ENCODE measurements at regions not wholly inside any gene's neighbourhood (a gene's known extent, or its start where the extent isn't known, plus 50 kb on each side); places are given as distances from the start of the nearest gene placed in this dataset.
"Not testable (repeated sequence)": the region's sequence is repeated elsewhere in the genome, so short reads cannot be mapped to it uniquely, and the experiment has no call there.

DNA sequence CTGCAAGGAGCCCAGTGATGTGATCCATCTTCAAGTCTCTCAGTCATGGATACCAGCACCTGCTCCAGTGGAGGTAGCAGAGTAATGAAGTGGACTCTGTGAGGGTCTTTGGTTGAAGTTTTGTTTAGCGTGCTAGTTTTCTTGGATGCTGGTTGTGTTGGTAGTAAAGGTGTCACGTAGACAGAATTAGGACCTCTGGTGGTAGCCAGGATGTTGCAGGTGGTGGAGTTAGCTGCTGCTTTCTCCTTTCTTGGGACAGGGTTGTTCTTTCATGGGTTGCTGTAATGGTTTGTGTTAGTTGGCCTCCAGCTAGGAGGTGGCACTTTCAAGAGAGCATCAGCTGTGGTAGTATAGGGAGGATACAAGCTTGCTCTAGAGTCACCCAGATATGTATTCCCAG is 125.2 kb downstream of the ANXA2 start:
- peaks cover 4 to 21% of the 10 kb centered on the region in 2 donors for H3K9me3 ChIP-seq (ENCODE audit: control insufficient read depth in 1 of 2, low read length in 2 of 2)
- H3K4me3 ChIP-seq (ENCODE audit: low read depth in 1 of 2, low read length in 2 of 2) = no peak overlapping the region
- H3K27ac ChIP-seq (ENCODE audit: low read length) = no peak overlapping the region
- no peaks in the 10 kb centered on the region for H3K4me1 ChIP-seq (ENCODE audit: control insufficient read depth in 1 of 2, insufficient read depth in 2 of 2, low read length in 2 of 2)
- H3K36me3 ChIP-seq (ENCODE audit: control insufficient read depth in 1 of 2, insufficient read depth in 2 of 2, low read length in 2 of 2) = no peaks in the 10 kb centered on the region
- no peaks in the 10 kb centered on the region for H3K27me3 ChIP-seq (ENCODE audit: low read depth, low read length)

DNA sequence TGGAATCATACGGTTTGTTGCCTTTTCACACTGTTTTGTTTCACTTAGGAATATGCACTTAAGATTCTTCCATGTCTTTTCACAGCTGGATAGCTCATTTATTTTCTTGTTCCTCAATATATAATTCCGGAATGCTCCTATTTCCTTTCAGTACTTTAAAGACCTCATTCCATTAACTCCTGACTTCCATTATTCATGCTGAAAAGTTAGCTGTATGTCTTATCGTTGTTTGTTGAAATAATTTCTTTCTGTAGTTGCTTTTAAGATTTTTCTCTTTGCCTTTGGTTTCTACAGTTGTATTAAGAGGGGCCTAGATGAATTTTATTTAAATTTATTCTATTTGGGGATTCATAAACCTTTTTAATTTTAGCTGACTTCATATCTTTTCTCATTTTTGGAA is 122.2 kb downstream of the ANXA2 start:
- Histone ChIP-seq H3K4me3 (ENCODE audit: low read depth in 1 of 2, low read length in 2 of 2) (no peak overlapping the region), H3K4me1 (ENCODE audit: control insufficient read depth in 1 of 2, insufficient read depth in 2 of 2, low read length in 2 of 2) (no peaks in the 10 kb centered on the region), H3K27me3 (ENCODE audit: low read depth, low read length) (no peaks in the 10 kb centered on the region), H3K27ac (ENCODE audit: low read length) (no peak overlapping the region), H3K9me3 (ENCODE audit: control insufficient read depth in 1 of 2, low read length in 2 of 2) (peaks cover 4 to 18% of the 10 kb centered on the region in 2 donors), H3K36me3 (ENCODE audit: control insufficient read depth in 1 of 2, insufficient read depth in 2 of 2, low read length in 2 of 2) (no peaks in the 10 kb centered on the region)

DNA sequence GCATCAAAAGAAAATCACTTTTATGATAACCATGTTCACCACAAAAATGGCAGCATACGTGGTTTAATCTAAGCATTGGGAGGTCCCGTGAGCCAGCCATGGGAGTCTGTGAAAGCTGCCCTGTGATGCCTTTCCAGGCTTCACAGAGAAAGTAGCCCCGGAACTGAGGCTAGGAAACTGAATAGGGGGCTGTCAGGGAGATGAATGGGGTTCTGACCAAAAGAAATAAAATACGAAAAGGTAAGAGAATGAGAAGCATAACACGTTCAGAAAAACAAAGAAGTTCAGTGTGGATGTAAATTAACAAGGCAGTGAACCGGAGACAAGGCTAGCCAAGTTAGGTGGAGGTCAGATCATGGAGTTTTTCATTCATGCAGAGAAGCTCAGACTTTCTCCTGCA is 118.9 kb downstream of the ANXA2 start:
- H3K4me1 ChIP-seq (ENCODE audit: control insufficient read depth in 1 of 2, insufficient read depth in 2 of 2, low read length in 2 of 2) = no peaks in the 10 kb centered on the region

DNA sequence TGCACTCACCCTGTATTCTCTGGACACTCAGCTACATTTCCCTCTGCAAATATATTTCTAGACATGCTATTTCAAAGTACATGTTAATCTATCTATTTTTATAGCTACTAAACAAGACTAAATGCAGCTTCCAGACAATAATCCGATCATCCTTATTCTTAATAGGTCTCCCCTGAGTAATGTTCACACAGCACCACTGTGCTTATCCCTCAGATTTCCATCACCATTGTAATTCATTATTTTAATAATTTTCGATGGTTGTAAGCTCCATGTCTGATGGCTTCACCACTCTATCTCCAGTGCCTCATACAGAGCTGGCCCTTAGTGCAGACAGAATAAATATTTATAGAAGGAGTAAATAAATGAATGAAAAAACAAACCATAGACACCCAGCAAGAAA is 117.5 kb downstream of the ANXA2 start:
- Histone ChIP-seq H3K9me3 (ENCODE audit: control insufficient read depth in 1 of 2, low read length in 2 of 2) (peaks cover 4 to 7% of the 10 kb centered on the region in 2 donors), H3K36me3 (ENCODE audit: control insufficient read depth in 1 of 2, insufficient read depth in 2 of 2, low read length in 2 of 2) (no peaks in the 10 kb centered on the region), H3K4me3 (ENCODE audit: low read depth in 1 of 2, low read length in 2 of 2) (no peak overlapping the region), H3K27me3 (ENCODE audit: low read depth, low read length) (peaks cover 6% of the 10 kb centered on the region), H3K4me1 (ENCODE audit: control insufficient read depth in 1 of 2, insufficient read depth in 2 of 2, low read length in 2 of 2) (no peaks in the 10 kb centered on the region), H3K27ac (ENCODE audit: low read length) (no peak overlapping the region)

More for the DNA sequence above, 118.9 kb downstream of the ANXA2 start:
- no peaks in the 10 kb centered on the region for H3K27me3 ChIP-seq (ENCODE audit: low read depth, low read length)
- peaks cover 4 to 12% of the 10 kb centered on the region in 2 donors for H3K9me3 ChIP-seq (ENCODE audit: control insufficient read depth in 1 of 2, low read length in 2 of 2)
- H3K27ac ChIP-seq (ENCODE audit: low read length) = no peak overlapping the region
- no peak overlapping the region for H3K4me3 ChIP-seq (ENCODE audit: low read depth in 1 of 2, low read length in 2 of 2)
- H3K36me3 ChIP-seq (ENCODE audit: control insufficient read depth in 1 of 2, insufficient read depth in 2 of 2, low read length in 2 of 2) = no peaks in the 10 kb centered on the region

DNA sequence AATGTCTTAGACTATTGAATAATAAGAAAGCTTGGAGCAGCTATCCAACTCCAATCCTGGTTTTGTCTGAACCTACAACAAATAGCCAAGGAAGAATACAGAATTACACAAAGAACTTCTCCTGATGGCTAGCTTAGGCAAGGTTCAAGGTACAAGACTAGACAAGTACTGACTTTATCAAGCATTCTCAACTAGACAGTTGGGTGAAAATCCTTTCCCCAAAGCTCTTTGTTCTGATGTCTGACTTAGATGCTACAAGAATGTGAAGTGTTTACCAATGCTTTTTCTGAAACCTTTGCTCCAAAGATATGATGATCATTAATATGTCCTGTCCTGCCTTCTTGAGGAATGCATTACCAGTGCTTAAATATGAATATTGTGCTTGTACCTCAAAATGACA is 113.8 kb downstream of the ANXA2 start:
- no peak overlapping the region for H3K4me3 ChIP-seq (ENCODE audit: low read depth in 1 of 2, low read length in 2 of 2)
- no peaks in the 10 kb centered on the region for H3K4me1 ChIP-seq (ENCODE audit: control insufficient read depth in 1 of 2, insufficient read depth in 2 of 2, low read length in 2 of 2)
- no peak overlapping the region for H3K27ac ChIP-seq (ENCODE audit: low read length)
- H3K9me3 ChIP-seq (ENCODE audit: control insufficient read depth in 1 of 2, low read length in 2 of 2) = no peaks in the 10 kb centered on the region
- H3K36me3 ChIP-seq (ENCODE audit: control insufficient read depth in 1 of 2, insufficient read depth in 2 of 2, low read length in 2 of 2) = no peaks in the 10 kb centered on the region
- H3K27me3 ChIP-seq (ENCODE audit: low read depth, low read length) = peaks cover 6% of the 10 kb centered on the region

DNA sequence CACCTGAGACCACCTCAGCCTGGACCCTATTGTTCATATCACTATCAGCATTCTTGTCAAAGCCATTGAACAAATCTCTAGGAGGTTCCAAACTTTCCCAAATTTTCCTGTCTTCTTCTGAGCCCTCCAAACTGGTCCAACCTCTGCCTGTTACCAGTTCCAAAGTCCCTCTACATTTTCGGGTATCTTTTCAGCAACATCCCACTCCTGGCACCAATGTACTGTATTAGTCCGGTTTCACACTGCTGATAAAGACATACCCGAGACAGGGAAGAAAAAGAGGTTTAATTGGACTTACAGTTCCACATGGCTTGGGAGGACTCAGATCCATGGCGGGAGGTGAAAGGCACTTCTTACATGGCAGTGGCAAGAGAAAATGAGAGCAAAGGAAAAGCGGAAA is 101.9 kb downstream of the ANXA2 start:
- not testable (repeated sequence) for H3K4me3 ChIP-seq (ENCODE audit: low read depth in 1 of 2, low read length in 2 of 2); H3K36me3 ChIP-seq (ENCODE audit: control insufficient read depth in 1 of 2, insufficient read depth in 2 of 2, low read length in 2 of 2); H3K27ac ChIP-seq (ENCODE audit: low read length); H3K4me1 ChIP-seq (ENCODE audit: control insufficient read depth in 1 of 2, insufficient read depth in 2 of 2, low read length in 2 of 2); H3K9me3 ChIP-seq (ENCODE audit: control insufficient read depth in 1 of 2, low read length in 2 of 2); H3K27me3 ChIP-seq (ENCODE audit: low read depth, low read length)

DNA sequence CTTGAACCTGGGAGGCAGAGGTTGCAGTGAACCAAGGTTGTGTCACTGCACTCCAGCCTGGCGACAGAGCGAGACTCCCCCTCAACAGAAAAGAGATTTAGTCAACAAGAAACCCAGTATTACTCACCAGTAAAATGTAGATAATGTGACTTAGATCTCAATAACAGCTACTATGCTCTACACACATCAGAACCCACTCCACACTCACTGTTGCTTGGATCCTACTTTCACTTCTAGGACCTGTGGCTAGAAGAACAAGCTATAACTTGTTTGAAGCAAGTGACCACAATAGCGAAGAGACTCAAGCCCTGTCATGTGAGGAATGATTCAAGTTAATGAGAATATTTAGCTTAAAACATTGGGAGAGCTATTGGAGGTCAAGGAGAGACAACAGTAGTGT is 100.7 kb downstream of the ANXA2 start:
- Histone ChIP-seq H3K9me3 (ENCODE audit: control insufficient read depth in 1 of 2, low read length in 2 of 2) (no peaks in the 10 kb centered on the region), H3K4me3 (ENCODE audit: low read depth in 1 of 2, low read length in 2 of 2) (no peak overlapping the region), H3K4me1 (ENCODE audit: control insufficient read depth in 1 of 2, insufficient read depth in 2 of 2, low read length in 2 of 2) (peaks cover 4 to 7% of the 10 kb centered on the region in 2 donors), H3K27ac (ENCODE audit: low read length) (no peak overlapping the region), H3K27me3 (ENCODE audit: low read depth, low read length) (no peaks in the 10 kb centered on the region), H3K36me3 (ENCODE audit: control insufficient read depth in 1 of 2, insufficient read depth in 2 of 2, low read length in 2 of 2) (no peaks in the 10 kb centered on the region)
